IMR-90 (cell line): ENCODE measurements at regions not wholly inside any gene's neighbourhood (a gene's known extent, or its start where the extent isn't known, plus 50 kb on each side); places are given as distances from the start of the nearest gene placed in this dataset.

Source experiments
- MAZ ChIP-seq: IDR thresholded peaks from 2 replicates; pipeline ENCODE4 v1.6.1; 2012; ENCODE audit warnings: low read depth, mild to moderate bottlenecking, low read length, improper control_type of control experiment, moderate library complexity, borderline replicate concordance
- POLR2A ChIP-seq: IDR thresholded peaks from 2 replicates; pipeline ENCODE4 v1.6.1; 2012; ENCODE audit warnings: mild to moderate bottlenecking, low read depth, low read length
- RAD21 ChIP-seq: IDR thresholded peaks from 2 replicates; pipeline ENCODE4 v1.6.1; 2012; ENCODE audit warnings: low read length, improper control_type of control experiment
- RCOR1 ChIP-seq: IDR thresholded peaks from 2 replicates; pipeline ENCODE4 v1.6.1; 2012; ENCODE audit warnings: mild to moderate bottlenecking, low read length, improper control_type of control experiment; ENCODE audit not compliant: insufficient replicate concordance
- TF ChIP-seq, protein P1 (sequence below): conservative IDR thresholded peaks from 2 replicates; pipeline ENCODE4 v1.5.1; 2012; ENCODE audit warnings: mild to moderate bottlenecking, low read depth, low read length, improper control_type of control experiment
- TF ChIP-seq, protein P2 (sequence below): fragments of 150-350 bp; IDR thresholded peaks from 2 replicates; pipeline ENCODE4 v1.6.1; 2017; ENCODE audit warnings: mild to moderate bottlenecking, antibody characterized with exemption, low read length, low read depth

DNA sequence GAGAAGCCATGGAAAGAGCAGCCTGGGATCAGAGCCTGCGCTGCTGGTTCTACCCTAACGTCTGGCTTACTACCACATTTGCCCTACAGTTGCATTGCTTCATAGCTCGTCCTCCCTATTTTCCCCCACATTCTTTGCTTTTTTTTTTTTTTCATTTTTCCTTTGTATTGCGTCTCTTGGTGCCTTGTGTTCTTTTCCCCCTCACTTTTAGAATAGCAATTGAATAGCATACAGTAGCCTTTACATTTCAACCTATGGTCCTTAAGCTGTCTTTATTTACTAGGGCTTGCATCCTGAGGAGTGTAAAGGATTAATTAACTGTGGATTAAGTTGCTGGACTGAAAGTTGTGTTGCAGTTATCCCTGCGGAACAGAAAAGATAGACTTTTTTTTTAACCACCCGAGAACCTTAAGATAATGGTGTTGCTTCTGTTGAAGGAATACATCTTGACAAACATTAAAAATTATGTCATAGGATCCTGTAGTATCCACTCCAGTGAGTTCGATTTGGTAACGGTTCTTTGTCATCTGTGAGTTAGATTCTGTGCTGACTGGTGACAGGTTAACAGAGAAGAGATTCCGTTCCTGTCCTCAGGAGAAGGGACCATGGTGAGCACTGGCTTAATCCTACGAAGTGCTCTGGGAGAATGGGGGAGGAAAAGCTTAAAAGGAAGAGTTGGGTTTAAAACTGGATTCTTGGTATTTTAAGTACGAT lies 417.4 kb upstream of the NAALADL2 start:
- TF ChIP-seq, protein P1, sequence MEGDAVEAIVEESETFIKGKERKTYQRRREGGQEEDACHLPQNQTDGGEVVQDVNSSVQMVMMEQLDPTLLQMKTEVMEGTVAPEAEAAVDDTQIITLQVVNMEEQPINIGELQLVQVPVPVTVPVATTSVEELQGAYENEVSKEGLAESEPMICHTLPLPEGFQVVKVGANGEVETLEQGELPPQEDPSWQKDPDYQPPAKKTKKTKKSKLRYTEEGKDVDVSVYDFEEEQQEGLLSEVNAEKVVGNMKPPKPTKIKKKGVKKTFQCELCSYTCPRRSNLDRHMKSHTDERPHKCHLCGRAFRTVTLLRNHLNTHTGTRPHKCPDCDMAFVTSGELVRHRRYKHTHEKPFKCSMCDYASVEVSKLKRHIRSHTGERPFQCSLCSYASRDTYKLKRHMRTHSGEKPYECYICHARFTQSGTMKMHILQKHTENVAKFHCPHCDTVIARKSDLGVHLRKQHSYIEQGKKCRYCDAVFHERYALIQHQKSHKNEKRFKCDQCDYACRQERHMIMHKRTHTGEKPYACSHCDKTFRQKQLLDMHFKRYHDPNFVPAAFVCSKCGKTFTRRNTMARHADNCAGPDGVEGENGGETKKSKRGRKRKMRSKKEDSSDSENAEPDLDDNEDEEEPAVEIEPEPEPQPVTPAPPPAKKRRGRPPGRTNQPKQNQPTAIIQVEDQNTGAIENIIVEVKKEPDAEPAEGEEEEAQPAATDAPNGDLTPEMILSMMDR = no peak
- TF ChIP-seq RAD21 = no peak
- TF ChIP-seq RCOR1 = no peak
- no peak for TF ChIP-seq MAZ
- TF ChIP-seq, protein P2, sequence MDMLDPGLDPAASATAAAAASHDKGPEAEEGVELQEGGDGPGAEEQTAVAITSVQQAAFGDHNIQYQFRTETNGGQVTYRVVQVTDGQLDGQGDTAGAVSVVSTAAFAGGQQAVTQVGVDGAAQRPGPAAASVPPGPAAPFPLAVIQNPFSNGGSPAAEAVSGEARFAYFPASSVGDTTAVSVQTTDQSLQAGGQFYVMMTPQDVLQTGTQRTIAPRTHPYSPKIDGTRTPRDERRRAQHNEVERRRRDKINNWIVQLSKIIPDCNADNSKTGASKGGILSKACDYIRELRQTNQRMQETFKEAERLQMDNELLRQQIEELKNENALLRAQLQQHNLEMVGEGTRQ = no peak
- no peak for TF ChIP-seq POLR2A
